ENCODE measurements at regions not wholly inside any gene's neighbourhood (a gene's known extent, or its start where the extent isn't known, plus 50 kb on each side); places are given as distances from the start of the nearest gene placed in this dataset.
"Not testable (repeated sequence)": the region's sequence is repeated elsewhere in the genome, so short reads cannot be mapped to it uniquely, and the experiment has no call there.

- H3K27me3 ChIP-seq (ENCODE audit: insufficient read depth, low read length): no peaks in the 10 kb centered on the region
- H3K9me3 ChIP-seq (ENCODE audit: low read length): no peaks in the 10 kb centered on the region
- H3F3A ChIP-seq (ENCODE audit: insufficient read depth, low read length): no peaks in the 10 kb centered on the region
- H3K36me3 ChIP-seq (ENCODE audit: insufficient read depth, low read length): no peaks in the 10 kb centered on the region
- H4K20me1 ChIP-seq (ENCODE audit: insufficient read depth, low read length): no peaks in the 10 kb centered on the region
- TF ChIP-seq, protein P1, sequence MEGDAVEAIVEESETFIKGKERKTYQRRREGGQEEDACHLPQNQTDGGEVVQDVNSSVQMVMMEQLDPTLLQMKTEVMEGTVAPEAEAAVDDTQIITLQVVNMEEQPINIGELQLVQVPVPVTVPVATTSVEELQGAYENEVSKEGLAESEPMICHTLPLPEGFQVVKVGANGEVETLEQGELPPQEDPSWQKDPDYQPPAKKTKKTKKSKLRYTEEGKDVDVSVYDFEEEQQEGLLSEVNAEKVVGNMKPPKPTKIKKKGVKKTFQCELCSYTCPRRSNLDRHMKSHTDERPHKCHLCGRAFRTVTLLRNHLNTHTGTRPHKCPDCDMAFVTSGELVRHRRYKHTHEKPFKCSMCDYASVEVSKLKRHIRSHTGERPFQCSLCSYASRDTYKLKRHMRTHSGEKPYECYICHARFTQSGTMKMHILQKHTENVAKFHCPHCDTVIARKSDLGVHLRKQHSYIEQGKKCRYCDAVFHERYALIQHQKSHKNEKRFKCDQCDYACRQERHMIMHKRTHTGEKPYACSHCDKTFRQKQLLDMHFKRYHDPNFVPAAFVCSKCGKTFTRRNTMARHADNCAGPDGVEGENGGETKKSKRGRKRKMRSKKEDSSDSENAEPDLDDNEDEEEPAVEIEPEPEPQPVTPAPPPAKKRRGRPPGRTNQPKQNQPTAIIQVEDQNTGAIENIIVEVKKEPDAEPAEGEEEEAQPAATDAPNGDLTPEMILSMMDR (IDR thresholded peaks at IDR 0.05; ENCODE audit: low read length): peak; percentile 37; the same call in 1 of the 2 replicates
- TF ChIP-seq EZH2 (IDR thresholded peaks at IDR 0.05; ENCODE audit: borderline replicate concordance, low read length): no peak
- H3K4me2 ChIP-seq (ENCODE audit: low read length): no peak overlapping the region
- no peaks in the 10 kb centered on the region for H3K79me2 ChIP-seq (ENCODE audit: insufficient read depth, low read length)
- H3K9ac ChIP-seq (ENCODE audit: low read length): no peak overlapping the region
- no peaks in the 10 kb centered on the region for H3K9me2 ChIP-seq (ENCODE audit: low read depth, low read length)
- no peak overlapping the region for H3K4me3 ChIP-seq (ENCODE audit: low read depth, low read length, poor library complexity, severe bottlenecking)
- no peak overlapping the region for H2AFZ ChIP-seq (ENCODE audit: low read length)
- no peak overlapping the region for H3K27ac ChIP-seq (ENCODE audit: low read depth, low read length, poor library complexity, severe bottlenecking)
- peaks cover 26% of the 10 kb centered on the region for H3K4me1 ChIP-seq (ENCODE audit: insufficient read depth, low read length, severe bottlenecking)
Measured at GRCh38 chr7:145817687-145818086, 298.9 kb upstream of the CNTNAP2 start.

GRCh38 chr7:145812218-145812617 is 304.4 kb upstream of the CNTNAP2 start:
- Histone ChIP-seq H3K27ac (ENCODE audit: low read depth, low read length, poor library complexity, severe bottlenecking) (peak overlapping the region; percentile 39), H3K4me3 (ENCODE audit: low read depth, low read length, poor library complexity, severe bottlenecking) (no peak overlapping the region), H3F3A (ENCODE audit: insufficient read depth, low read length) (no peaks in the 10 kb centered on the region), H3K9ac (ENCODE audit: low read length) (no peak overlapping the region), H3K4me1 (ENCODE audit: insufficient read depth, low read length, severe bottlenecking) (peaks cover 51% of the 10 kb centered on the region), H3K4me2 (ENCODE audit: low read length) (no peak overlapping the region), H4K20me1 (ENCODE audit: insufficient read depth, low read length) (no peaks in the 10 kb centered on the region), H3K27me3 (ENCODE audit: insufficient read depth, low read length) (no peaks in the 10 kb centered on the region), H2AFZ (ENCODE audit: low read length) (no peak overlapping the region), H3K36me3 (ENCODE audit: insufficient read depth, low read length) (no peaks in the 10 kb centered on the region), H3K79me2 (ENCODE audit: insufficient read depth, low read length) (no peaks in the 10 kb centered on the region), H3K9me3 (ENCODE audit: low read length) (no peaks in the 10 kb centered on the region), H3K9me2 (ENCODE audit: low read depth, low read length) (no peaks in the 10 kb centered on the region)
- TF ChIP-seq EZH2 (IDR thresholded peaks at IDR 0.05; ENCODE audit: borderline replicate concordance, low read length): no peak
- TF ChIP-seq, protein P1 (IDR thresholded peaks at IDR 0.05; ENCODE audit: low read length): no peak

DNA sequence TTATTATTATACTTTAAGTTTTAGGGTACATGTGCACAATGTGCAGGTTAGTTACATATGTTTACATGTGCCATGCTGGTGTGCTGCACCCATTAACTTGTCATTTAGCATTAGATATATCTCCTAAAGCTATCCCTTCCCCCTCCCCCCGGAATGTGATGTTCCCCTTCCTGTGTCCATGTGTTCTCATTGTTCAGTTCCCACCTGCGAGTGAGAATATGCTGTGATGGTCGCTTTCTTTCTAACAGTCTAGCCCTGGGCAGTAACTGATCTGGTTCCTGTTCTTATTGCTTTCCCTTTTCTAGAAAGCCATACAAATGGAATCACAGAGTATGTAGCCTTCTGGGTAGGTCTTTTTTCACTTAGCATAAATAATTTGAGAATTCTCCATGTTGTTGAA is 311.1 kb upstream of the CNTNAP2 start:
- H3K4me3 ChIP-seq (ENCODE audit: low read depth, low read length, poor library complexity, severe bottlenecking); H3K4me2 ChIP-seq (ENCODE audit: low read length); H4K20me1 ChIP-seq (ENCODE audit: insufficient read depth, low read length); H3K9me2 ChIP-seq (ENCODE audit: low read depth, low read length); H3K27ac ChIP-seq (ENCODE audit: low read depth, low read length, poor library complexity, severe bottlenecking); H2AFZ ChIP-seq (ENCODE audit: low read length); H3K79me2 ChIP-seq (ENCODE audit: insufficient read depth, low read length); H3F3A ChIP-seq (ENCODE audit: insufficient read depth, low read length); H3K9me3 ChIP-seq (ENCODE audit: low read length); H3K9ac ChIP-seq (ENCODE audit: low read length); H3K36me3 ChIP-seq (ENCODE audit: insufficient read depth, low read length); H3K27me3 ChIP-seq (ENCODE audit: insufficient read depth, low read length): not testable (repeated sequence)
- peaks cover 49% of the 10 kb centered on the region for H3K4me1 ChIP-seq (ENCODE audit: insufficient read depth, low read length, severe bottlenecking)

- Histone ChIP-seq H3K27ac (ENCODE audit: low read depth, low read length, poor library complexity, severe bottlenecking) (no peak overlapping the region), H3K4me1 (ENCODE audit: insufficient read depth, low read length, severe bottlenecking) (peaks cover 32% of the 10 kb centered on the region), H3K4me3 (ENCODE audit: low read depth, low read length, poor library complexity, severe bottlenecking) (no peak overlapping the region), H3K27me3 (ENCODE audit: insufficient read depth, low read length) (no peaks in the 10 kb centered on the region), H3K79me2 (ENCODE audit: insufficient read depth, low read length) (no peaks in the 10 kb centered on the region), H3K4me2 (ENCODE audit: low read length) (peak overlapping the region; percentile 10; the same call in 1 of the 2 replicates), H3K9me3 (ENCODE audit: low read length) (no peaks in the 10 kb centered on the region), H3F3A (ENCODE audit: insufficient read depth, low read length) (no peaks in the 10 kb centered on the region), H3K9ac (ENCODE audit: low read length) (no peak overlapping the region), H3K36me3 (ENCODE audit: insufficient read depth, low read length) (no peaks in the 10 kb centered on the region), H2AFZ (ENCODE audit: low read length) (no peak overlapping the region), H3K9me2 (ENCODE audit: low read depth, low read length) (no peaks in the 10 kb centered on the region), H4K20me1 (ENCODE audit: insufficient read depth, low read length) (no peaks in the 10 kb centered on the region)
- TF ChIP-seq EZH2 (IDR thresholded peaks at IDR 0.05; ENCODE audit: borderline replicate concordance, low read length): no peak
- TF ChIP-seq, protein P1 (IDR thresholded peaks at IDR 0.05; ENCODE audit: low read length): no peak
Measured at GRCh38 chr7:145797507-145797906, 319.1 kb upstream of the CNTNAP2 start.

Measured in OCI-LY1 (cell line).